GM12865 (cell line): ENCODE measurements at regions not wholly inside any gene's neighbourhood (a gene's known extent, or its start where the extent isn't known, plus 50 kb on each side); places are given as distances from the start of the nearest gene placed in this dataset.

Experiments used
- DNase-seq: peaks from one replicate; pipeline ENCODE4 v3.0.0; 2010; ENCODE audit warnings: low read depth
- H3K4me3 ChIP-seq: 2 replicates; pipeline ENCODE4 v1.5.1; 2011; ENCODE audit warnings: mild to moderate bottlenecking, low read depth, low read length, control low read depth
- TF ChIP-seq, protein P1 (sequence below): IDR thresholded peaks from 2 replicates; pipeline ENCODE4 v1.5.1; 2011; ENCODE audit warnings: low read length, control low read depth, low read depth, inconsistent platforms; ENCODE audit not compliant: insufficient read depth; ENCODE audit errors: missing control alignments

DNA sequence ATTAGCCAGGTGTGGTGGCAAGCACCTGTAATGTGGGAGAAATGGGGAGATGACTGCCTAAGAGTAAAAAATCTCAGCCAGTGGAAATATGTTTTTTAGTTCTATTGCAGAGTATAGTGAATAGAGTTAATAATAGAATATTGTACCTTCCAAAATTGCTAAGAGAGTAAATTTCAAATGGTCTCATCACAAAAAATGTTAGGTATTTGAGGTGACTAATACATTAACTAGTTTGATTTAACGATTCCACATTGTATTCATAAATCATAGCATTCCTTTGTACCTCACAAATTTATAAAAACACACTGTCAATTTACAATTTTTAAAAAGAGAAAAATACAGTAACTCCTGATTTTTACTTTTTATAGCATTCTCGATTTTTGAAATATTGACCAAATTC, 681.5 kb upstream of the EPHA5 start:
- no peak for DNase-seq
- no peak overlapping the region for H3K4me3 ChIP-seq
- TF ChIP-seq, protein P1, sequence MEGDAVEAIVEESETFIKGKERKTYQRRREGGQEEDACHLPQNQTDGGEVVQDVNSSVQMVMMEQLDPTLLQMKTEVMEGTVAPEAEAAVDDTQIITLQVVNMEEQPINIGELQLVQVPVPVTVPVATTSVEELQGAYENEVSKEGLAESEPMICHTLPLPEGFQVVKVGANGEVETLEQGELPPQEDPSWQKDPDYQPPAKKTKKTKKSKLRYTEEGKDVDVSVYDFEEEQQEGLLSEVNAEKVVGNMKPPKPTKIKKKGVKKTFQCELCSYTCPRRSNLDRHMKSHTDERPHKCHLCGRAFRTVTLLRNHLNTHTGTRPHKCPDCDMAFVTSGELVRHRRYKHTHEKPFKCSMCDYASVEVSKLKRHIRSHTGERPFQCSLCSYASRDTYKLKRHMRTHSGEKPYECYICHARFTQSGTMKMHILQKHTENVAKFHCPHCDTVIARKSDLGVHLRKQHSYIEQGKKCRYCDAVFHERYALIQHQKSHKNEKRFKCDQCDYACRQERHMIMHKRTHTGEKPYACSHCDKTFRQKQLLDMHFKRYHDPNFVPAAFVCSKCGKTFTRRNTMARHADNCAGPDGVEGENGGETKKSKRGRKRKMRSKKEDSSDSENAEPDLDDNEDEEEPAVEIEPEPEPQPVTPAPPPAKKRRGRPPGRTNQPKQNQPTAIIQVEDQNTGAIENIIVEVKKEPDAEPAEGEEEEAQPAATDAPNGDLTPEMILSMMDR, result no peak

DNA sequence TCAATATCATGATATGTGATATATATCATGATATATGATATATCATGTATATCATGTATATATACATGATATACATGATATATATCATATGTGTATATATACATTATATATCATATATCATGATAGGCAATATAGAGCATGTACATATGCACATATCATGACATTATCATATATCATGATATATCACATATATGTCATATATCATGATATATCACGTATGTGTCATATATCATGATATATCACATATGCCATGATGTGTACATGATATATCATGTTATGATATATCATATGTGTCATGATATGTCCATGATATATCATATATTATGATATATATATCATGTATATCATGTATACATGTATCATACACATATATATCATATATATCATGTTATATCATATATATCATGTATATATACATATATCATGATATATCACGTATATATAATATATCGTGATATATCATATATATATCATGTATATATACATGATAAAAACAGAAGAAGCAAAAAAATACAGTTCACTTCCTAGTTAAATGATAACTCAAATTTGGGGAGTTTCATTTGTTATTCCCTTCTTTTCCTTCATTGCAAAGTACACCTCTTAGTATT, 670.1 kb upstream of the EPHA5 start:
- TF ChIP-seq, protein P1, result no peak
- no peak for DNase-seq
- no peak overlapping the region for H3K4me3 ChIP-seq

DNA sequence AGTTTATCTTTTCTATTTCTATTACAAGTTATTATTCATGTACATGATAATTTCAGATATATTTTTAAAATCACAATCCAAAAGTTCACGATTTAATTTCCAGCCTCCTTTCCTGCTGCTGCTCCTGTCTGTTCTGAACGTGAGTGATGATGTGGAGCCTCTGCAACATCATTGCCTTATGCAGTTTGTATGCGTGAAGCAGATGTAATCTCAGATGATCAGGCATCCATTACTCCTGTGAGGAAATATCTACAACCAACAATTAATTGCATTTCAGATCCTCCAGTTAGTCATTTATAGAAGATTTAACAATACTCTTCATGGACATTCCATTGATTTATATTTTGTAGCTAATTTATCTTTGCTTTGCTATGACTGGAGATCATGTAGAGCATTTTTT, 668.7 kb upstream of the EPHA5 start:
- TF ChIP-seq, protein P1, result no peak
- DNase-seq, result no peak
- no peak overlapping the region for H3K4me3 ChIP-seq

DNA sequence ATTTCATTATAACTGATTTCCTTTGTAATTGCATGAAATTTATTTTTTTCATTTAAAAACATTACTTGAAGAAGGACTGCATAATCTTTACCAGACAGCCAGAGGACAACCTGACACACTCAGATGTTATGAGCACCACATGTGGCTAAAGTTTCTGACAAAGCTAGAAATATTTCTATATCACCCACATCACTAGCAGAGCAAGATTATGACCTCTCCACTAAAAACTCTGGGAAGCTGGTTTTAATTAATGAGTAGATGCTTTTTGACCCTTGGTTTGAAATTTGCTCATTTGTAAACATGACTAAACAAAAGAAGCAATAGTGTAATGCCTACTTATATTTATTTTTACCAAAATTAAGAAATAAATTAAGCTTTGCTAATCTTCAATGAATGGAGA, 661.5 kb upstream of the EPHA5 start:
- no peak overlapping the region for H3K4me3 ChIP-seq
- no peak for DNase-seq
- TF ChIP-seq, protein P1, result no peak

DNA sequence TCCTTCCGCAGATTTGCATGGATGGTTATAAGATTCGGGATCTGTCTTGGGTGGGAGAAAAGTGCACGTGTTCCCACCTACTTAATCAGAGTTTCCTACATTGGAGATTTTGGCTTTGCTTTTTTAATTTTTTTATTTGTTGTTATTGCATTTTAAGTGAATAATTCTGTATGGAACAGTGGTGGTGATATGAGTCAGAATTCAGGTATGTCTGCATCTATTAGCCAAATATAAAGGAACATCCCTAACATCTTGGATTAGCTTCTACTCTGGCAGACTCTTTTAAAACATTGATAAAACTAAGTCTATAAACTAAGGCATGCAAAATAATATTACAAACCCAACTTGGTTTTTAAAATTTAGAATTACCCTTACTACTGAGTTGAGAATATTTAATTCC, 659.8 kb upstream of the EPHA5 start:
- no peak for DNase-seq
- TF ChIP-seq, protein P1, result no peak
- H3K4me3 ChIP-seq, result no peak overlapping the region

DNA sequence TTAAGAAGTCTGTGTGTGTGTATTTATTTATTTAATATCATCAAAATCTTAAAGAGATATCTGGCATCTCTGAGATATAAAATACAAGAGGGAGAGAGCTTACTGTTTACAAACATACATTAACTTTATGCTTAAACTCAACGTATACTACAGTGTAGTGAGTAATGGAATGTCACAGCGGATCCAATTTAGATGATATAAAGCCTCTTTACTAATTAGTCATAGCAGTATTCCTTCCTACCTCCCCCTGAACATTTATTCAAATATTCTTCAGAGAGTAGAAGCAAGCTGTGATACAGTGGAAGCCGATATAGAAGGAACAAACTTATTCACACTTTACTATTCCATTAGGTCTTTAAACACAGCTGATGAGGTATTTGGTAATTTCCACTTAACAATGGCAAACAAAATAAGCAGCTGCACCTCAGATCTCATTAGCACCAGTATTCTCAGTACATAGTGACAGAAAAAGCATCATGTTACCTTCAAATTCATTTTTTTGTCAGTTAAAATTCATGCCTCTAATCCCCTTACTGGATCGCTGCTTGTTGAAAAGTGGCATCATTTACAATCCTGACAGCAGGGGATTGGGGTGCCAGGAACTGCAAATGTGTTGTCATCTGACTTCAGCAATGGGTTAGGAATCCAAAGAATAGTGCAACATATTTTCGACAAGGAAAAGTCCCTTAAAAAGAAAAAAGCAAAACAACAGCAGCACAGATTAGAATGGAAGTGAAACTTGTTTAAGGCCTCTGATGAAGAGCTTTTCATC, 658.7 kb upstream of the EPHA5 start:
- DNase-seq, result no peak
- no peak overlapping the region for H3K4me3 ChIP-seq
- TF ChIP-seq, protein P1, result no peak
